ENCODE measurements at regions not wholly inside any gene's neighbourhood (a gene's known extent, or its start where the extent isn't known, plus 50 kb on each side); places are given as distances from the start of the nearest gene placed in this dataset.

DNA sequence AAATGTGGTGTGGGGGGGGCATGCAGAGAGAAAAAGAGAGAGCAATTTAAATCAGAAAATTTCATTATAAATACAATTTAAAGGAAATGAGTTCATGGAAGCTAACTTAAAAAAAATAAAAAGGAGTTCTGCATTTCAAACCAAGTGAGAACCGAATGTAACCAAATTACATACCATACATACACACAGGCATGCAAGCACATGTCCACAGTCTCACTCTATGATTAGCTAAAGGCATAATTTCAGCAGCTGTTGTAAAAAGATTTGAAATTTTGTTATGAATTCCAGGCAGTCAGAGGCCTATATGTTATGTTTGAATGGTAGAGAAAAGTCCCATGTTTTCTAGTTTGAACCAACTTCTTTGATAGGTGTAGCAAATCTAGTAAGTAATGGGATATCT is 611.6 kb upstream of the ADGRL3 start:
- no peak for TF ChIP-seq POLR2A (IDR thresholded peaks at IDR 0.05)
- TF ChIP-seq, protein P1, sequence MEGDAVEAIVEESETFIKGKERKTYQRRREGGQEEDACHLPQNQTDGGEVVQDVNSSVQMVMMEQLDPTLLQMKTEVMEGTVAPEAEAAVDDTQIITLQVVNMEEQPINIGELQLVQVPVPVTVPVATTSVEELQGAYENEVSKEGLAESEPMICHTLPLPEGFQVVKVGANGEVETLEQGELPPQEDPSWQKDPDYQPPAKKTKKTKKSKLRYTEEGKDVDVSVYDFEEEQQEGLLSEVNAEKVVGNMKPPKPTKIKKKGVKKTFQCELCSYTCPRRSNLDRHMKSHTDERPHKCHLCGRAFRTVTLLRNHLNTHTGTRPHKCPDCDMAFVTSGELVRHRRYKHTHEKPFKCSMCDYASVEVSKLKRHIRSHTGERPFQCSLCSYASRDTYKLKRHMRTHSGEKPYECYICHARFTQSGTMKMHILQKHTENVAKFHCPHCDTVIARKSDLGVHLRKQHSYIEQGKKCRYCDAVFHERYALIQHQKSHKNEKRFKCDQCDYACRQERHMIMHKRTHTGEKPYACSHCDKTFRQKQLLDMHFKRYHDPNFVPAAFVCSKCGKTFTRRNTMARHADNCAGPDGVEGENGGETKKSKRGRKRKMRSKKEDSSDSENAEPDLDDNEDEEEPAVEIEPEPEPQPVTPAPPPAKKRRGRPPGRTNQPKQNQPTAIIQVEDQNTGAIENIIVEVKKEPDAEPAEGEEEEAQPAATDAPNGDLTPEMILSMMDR (IDR thresholded peaks at IDR 0.05), result no peak

Data from heart left ventricle (tissue), 13 donors.